HepG2 (cell line): ENCODE measurements at regions not wholly inside any gene's neighbourhood (a gene's known extent, or its start where the extent isn't known, plus 50 kb on each side); places are given as distances from the start of the nearest gene placed in this dataset.

Experiments
- ATAC-seq: fragments of 200-7000 bp; cut with Tn5 transposase; 3 replicates; pipeline ENCODE4 v1.9.1; 2020; ENCODE audit warnings: mild to moderate bottlenecking, moderate library complexity
- BruUV-seq: library from RNA; stranded (reverse); fragments of 400-500 nt; replicated peaks from 2 replicates; lab custom pipeline; 2021; lab: Mats Ljungman, UMichigan
- CTCF ChIA-PET: fragments of 300-600 bp; formaldehyde crosslinking; extraction: SDS; loops from one replicate; lab custom pipeline; 2021; ENCODE audit warnings: low total read pairs, inconsistent platforms, low intra/inter-chr PET ratio; lab: Yijun Ruan, JAX
- POLR2A ChIA-PET: fragments of 350-600 bp; sonication (Branson Sonifier 250); formaldehyde crosslinking; loops from one replicate; lab custom pipeline; 2020; ENCODE audit warnings: antibody characterized with exemption, inconsistent platforms; lab: Yijun Ruan, JAX
- DNase-seq: peaks from one replicate; pipeline ENCODE4 v3.0.0-alpha.2; 2015; ENCODE audit warnings: low spot score
- FAIRE-seq: peaks from 3 replicates; lab custom pipeline; 2011; peaks lifted over from hg19 to GRCh38; lab: Jason Lieb, UNC
- H2AFZ ChIP-seq: one replicate; pipeline ENCODE4 v1.6.1; 2011; ENCODE audit warnings: low read length, inconsistent platforms
- H3K27ac ChIP-seq: fragments of 300-600 bp; 3 replicates; pipeline ENCODE4 v1.8.0; 2011; ENCODE audit warnings: mixed run types, mild to moderate bottlenecking, mixed read lengths, low read length, inconsistent platforms; ENCODE audit not compliant: insufficient read depth; ENCODE audit errors: extremely low read length
- H3K27me3 ChIP-seq, 2 experiments: fragments of 200-600 bp in 1 of 2; 2 replicates in 1 of 2; 3 replicates in 1 of 2; pipeline versions ENCODE4 v1.6.0 to v1.8.0; 2011; ENCODE audit warnings: low read length in 2 of 2, mild to moderate bottlenecking in 2 of 2, moderate library complexity in 2 of 2, inconsistent platforms in 1 of 2; ENCODE audit not compliant: insufficient read depth in 2 of 2, control insufficient read depth in 1 of 2
- H3K36me3 ChIP-seq, 2 experiments: fragments of 200-600 bp in 1 of 2; replicated peaks in 1 of 2; 2 replicates in 1 of 2; 3 replicates in 1 of 2; pipeline versions ENCODE4 v1.5.1 to v1.8.0; 2011; ENCODE audit warnings: low read length in 2 of 2, inconsistent platforms in 1 of 2; ENCODE audit not compliant: insufficient read depth in 2 of 2, control insufficient read depth in 1 of 2
- H3K4me1 ChIP-seq: 2 replicates; pipeline ENCODE4 v1.5.1; 2012; ENCODE audit warnings: low read length, inconsistent platforms; ENCODE audit not compliant: insufficient read depth
- H3K4me2 ChIP-seq: 2 replicates; pipeline ENCODE4 v1.6.0; 2011; ENCODE audit warnings: low read depth, low read length, inconsistent platforms
- H3K4me3 ChIP-seq, 3 experiments: fragments of 200-600 bp in 1 of 3; sonication (generic), shearing (Covaris generic) in 1 of 3; replicated peaks in 1 of 3; 2 replicates each; pipeline ENCODE4 v1.5.1; 2011 to 2016; ENCODE audit warnings: low read length in 3 of 3, inconsistent platforms in 2 of 3, low read depth in 2 of 3, mild to moderate bottlenecking in 2 of 3, control low read depth in 1 of 3, mixed read lengths in 1 of 3; ENCODE audit not compliant: insufficient read depth in 1 of 3
- H3K79me2 ChIP-seq: one replicate; pipeline ENCODE4 v1.6.1; 2011; ENCODE audit warnings: low read length, inconsistent platforms; ENCODE audit not compliant: insufficient read depth
- H3K9ac ChIP-seq: 2 replicates; pipeline ENCODE4 v1.6.0; 2011; ENCODE audit warnings: mild to moderate bottlenecking, low read depth, low read length, inconsistent platforms; ENCODE audit not compliant: insufficient read depth
- H3K9me3 ChIP-seq: 2 replicates; pipeline ENCODE4 v1.5.1; 2012; ENCODE audit warnings: mild to moderate bottlenecking, low read length
- H4K20me1 ChIP-seq: 2 replicates; pipeline ENCODE4 v1.6.0; 2011; ENCODE audit warnings: inconsistent platforms, mild to moderate bottlenecking, low read length, moderate library complexity; ENCODE audit not compliant: insufficient read depth
- CBX2 ChIP-seq, 2 experiments: fragments of 200-600 bp in 1 of 2; sonication (generic); formaldehyde crosslinking in 1 of 2; IDR thresholded peaks; 2 replicates each; pipeline versions ENCODE4 v1.7.0 to v1.8.1; 2018 to 2022; ENCODE audit warnings: low read depth in 2 of 2, low read length in 1 of 2, mild to moderate bottlenecking in 1 of 2, missing genetic modification reagents in 1 of 2
- FOXJ3 ChIP-seq: sonication (generic); formaldehyde crosslinking; IDR thresholded peaks from 2 replicates; pipeline ENCODE4 v1.4.0; 2020; ENCODE audit warnings: missing genetic modification reagents, mild to moderate bottlenecking, borderline replicate concordance
- FOXM1 ChIP-seq: sonication (generic); formaldehyde crosslinking; IDR thresholded peaks from 2 replicates; pipeline ENCODE4 v1.5.0; 2020; ENCODE audit warnings: missing genetic modification reagents
- GLI4 ChIP-seq: sonication (generic); formaldehyde crosslinking; IDR thresholded peaks from 2 replicates; pipeline ENCODE4 v1.5.1; 2020; ENCODE audit warnings: missing genetic modification reagents, mild to moderate bottlenecking, moderate library complexity, borderline replicate concordance
- MED8 ChIP-seq: sonication (generic); formaldehyde crosslinking; IDR thresholded peaks from 2 replicates; pipeline ENCODE4 v1.8.1; 2023; ENCODE audit warnings: mild to moderate bottlenecking, missing genetic modification reagents; ENCODE audit not compliant: insufficient replicate concordance
- SATB2 ChIP-seq: sonication (generic); formaldehyde crosslinking; IDR thresholded peaks from 2 replicates; pipeline ENCODE4 v1.5.0; 2020; ENCODE audit warnings: missing genetic modification reagents
- ZNF703 ChIP-seq: sonication (generic); formaldehyde crosslinking; IDR thresholded peaks from 2 replicates; pipeline ENCODE4 v1.5.1; 2020; ENCODE audit warnings: missing genetic modification reagents, mild to moderate bottlenecking, moderate library complexity, borderline replicate concordance
- ZNF724P ChIP-seq: sonication (generic); formaldehyde crosslinking; IDR thresholded peaks from 2 replicates; pipeline ENCODE4 v1.8.0; 2022; ENCODE audit warnings: missing genetic modification reagents, borderline replicate concordance
- WGBS: methylation state at CpG from one replicate; pipeline ENCODE4 v1.1.6; 2017; ENCODE audit warnings: low lambda C conversion rate; 5-methylcytosine and 5-hydroxymethylcytosine counted together
- in situ Hi-C: cut with HindIII; loops from 2 replicates; pipeline ENCODE4 v1.10.0; 2017; ENCODE audit warnings: low pct_unique_long_range_greater_than_20kb; ENCODE audit not compliant: extremely low pct_ligation_motif_present
- intact Hi-C: fragments of 100-400 bp; cut with micrococcal nuclease; formaldehyde crosslinking; loops from one replicate; pipeline ENCODE4 v1.10.0; 2022; ENCODE audit not compliant: unreplicated experiment
- TF ChIP-seq, protein P1 (sequence below): sonication (generic); formaldehyde crosslinking; IDR thresholded peaks from one replicate; pipeline ENCODE4 v1.5.1; 2020; ENCODE audit warnings: mild to moderate bottlenecking, missing genetic modification reagents; ENCODE audit errors: not compliant biosample characterization
- TF ChIP-seq, protein P2 (sequence below): sonication (generic); formaldehyde crosslinking; IDR thresholded peaks from 2 replicates; pipeline ENCODE4 v1.8.0; 2022; ENCODE audit warnings: mild to moderate bottlenecking, missing genetic modification reagents, moderate library complexity

GRCh38 chr17:11082559-11082958, 158.5 kb upstream of the SHISA6 start:
- FAIRE-seq, result no peak
- intact Hi-C loops, result no loop called here

DNA sequence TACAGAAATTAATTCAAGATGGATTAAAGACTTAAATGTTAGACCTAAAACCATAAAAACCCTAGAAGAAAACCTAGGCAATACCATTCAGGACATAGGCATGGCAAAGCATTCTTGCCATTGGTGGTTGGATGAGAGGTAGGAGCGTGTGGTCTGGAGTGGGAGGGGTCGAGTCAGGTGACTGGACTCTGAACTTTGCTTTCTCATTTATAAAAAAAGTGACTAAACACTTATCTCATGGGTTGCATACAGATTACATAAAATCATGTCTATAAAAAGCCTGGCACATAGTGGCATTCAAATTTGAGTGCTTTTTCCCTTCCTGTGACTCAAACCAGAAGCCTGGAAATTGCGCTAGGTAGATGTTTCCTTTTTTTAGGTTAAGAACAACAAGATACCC, 159.7 kb upstream of the SHISA6 start:
- no TSS peak for BruUV-seq
- intact Hi-C loops, result no loop called here
- H3K4me1 ChIP-seq, result no peaks in the 10 kb centered on the region
- no peak overlapping the region for H3K27ac ChIP-seq
- no peaks in the 10 kb centered on the region for H4K20me1 ChIP-seq
- H3K79me2 ChIP-seq, result no peaks in the 10 kb centered on the region
- ATAC-seq (no peak), FAIRE-seq (no peak), DNase-seq (no peak)
- no peaks in the 10 kb centered on the region for H3K36me3 ChIP-seq
- in situ Hi-C loops, result no loop called here
- 10% methylated on average over 3 of the region's 3 CpGs for WGBS
- no peak overlapping the region for H3K9ac ChIP-seq
- no peaks in the 10 kb centered on the region for H3K9me3 ChIP-seq
- CTCF ChIA-PET, result no interaction called here
- H3K4me2 ChIP-seq, result no peak overlapping the region
- no peaks in the 10 kb centered on the region; a peak in 1 of 5 replicates for H3K27me3 ChIP-seq
- POLR2A ChIA-PET, result no interaction called here
- H3K4me3 ChIP-seq, result no peak overlapping the region
- no peak overlapping the region for H2AFZ ChIP-seq
- TF ChIP-seq GLI4 (no peak), SATB2 (no peak), MED8 (no peak)
- TF ChIP-seq, protein P1, sequence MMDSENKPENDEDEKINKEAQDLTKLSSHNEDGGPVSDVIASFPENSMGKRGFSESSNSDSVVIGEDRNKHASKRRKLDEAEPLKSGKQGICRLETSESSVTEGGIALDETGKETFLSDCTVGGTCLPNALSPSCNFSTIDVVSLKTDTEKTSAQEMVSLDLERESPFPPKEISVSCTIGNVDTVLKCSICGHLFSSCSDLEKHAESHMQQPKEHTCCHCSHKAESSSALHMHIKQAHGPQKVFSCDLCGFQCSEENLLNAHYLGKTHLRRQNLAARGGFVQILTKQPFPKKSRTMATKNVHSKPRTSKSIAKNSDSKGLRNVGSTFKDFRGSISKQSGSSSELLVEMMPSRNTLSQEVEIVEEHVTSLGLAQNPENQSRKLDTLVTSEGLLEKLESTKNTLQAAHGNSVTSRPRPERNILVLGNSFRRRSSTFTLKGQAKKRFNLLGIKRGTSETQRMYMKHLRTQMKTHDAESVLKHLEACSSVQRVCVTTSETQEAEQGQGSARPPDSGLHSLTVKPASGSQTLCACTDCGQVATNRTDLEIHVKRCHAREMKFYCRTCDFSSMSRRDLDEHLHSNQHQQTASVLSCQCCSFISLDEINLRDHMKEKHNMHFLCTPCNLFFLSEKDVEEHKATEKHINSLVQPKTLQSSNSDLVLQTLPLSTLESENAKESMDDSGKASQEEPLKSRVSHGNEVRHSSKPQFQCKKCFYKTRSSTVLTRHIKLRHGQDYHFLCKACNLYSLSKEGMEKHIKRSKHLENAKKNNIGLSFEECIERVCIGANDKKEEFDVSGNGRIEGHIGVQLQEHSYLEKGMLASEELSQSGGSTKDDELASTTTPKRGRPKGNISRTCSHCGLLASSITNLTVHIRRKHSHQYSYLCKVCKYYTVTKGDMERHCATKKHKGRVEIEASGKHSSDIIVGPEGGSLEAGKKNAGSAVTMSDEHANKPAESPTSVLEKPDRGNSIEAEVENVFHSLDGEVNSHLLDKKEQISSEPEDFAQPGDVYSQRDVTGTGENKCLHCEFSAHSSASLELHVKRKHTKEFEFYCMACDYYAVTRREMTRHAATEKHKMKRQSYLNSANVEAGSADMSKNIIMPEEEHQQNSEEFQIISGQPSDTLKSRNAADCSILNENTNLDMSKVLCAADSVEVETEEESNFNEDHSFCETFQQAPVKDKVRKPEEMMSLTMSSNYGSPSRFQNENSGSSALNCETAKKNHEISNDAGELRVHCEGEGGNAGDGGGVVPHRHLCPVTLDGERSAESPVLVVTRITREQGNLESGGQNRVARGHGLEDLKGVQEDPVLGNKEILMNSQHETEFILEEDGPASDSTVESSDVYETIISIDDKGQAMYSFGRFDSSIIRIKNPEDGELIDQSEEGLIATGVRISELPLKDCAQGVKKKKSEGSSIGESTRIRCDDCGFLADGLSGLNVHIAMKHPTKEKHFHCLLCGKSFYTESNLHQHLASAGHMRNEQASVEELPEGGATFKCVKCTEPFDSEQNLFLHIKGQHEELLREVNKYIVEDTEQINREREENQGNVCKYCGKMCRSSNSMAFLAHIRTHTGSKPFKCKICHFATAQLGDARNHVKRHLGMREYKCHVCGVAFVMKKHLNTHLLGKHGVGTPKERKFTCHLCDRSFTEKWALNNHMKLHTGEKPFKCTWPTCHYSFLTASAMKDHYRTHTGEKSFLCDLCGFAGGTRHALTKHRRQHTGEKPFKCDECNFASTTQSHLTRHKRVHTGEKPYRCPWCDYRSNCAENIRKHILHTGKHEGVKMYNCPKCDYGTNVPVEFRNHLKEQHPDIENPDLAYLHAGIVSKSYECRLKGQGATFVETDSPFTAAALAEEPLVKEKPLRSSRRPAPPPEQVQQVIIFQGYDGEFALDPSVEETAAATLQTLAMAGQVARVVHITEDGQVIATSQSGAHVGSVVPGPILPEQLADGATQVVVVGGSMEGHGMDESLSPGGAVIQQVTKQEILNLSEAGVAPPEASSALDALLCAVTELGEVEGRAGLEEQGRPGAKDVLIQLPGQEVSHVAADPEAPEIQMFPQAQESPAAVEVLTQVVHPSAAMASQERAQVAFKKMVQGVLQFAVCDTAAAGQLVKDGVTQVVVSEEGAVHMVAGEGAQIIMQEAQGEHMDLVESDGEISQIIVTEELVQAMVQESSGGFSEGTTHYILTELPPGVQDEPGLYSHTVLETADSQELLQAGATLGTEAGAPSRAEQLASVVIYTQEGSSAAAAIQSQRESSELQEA (CRISPR knock-in tag), result no peak

More at GRCh38 chr17:11082559-11082958, 158.5 kb upstream of the SHISA6 start:
- DNase-seq (no peak), ATAC-seq (no peak)
- Histone ChIP-seq H3K79me2 (no peaks in the 10 kb centered on the region), H3K27me3 (no peaks in the 10 kb centered on the region; a peak in 1 of 5 replicates), H3K27ac (no peak overlapping the region), H3K9me3 (no peaks in the 10 kb centered on the region), H4K20me1 (no peaks in the 10 kb centered on the region), H3K36me3 (no peaks in the 10 kb centered on the region), H2AFZ (no peak overlapping the region), H3K9ac (no peak overlapping the region), H3K4me3 (no peak overlapping the region), H3K4me1 (no peaks in the 10 kb centered on the region), H3K4me2 (no peak overlapping the region)
- POLR2A ChIA-PET, result no interaction called here
- TF ChIP-seq ZNF724P (CRISPR knock-in tag) (no peak), FOXM1 (CRISPR knock-in tag) (no peak), FOXJ3 (CRISPR knock-in tag) (no peak), ZNF703 (CRISPR knock-in tag) (no peak), CBX2 (IDR thresholded peaks at IDR 0.05; ENCODE audit: low read depth, low read length) (no peak), CBX2 (CRISPR knock-in tag; IDR thresholded peaks at IDR 0.05; ENCODE audit: low read depth) (no peak)
- TF ChIP-seq, protein P2, sequence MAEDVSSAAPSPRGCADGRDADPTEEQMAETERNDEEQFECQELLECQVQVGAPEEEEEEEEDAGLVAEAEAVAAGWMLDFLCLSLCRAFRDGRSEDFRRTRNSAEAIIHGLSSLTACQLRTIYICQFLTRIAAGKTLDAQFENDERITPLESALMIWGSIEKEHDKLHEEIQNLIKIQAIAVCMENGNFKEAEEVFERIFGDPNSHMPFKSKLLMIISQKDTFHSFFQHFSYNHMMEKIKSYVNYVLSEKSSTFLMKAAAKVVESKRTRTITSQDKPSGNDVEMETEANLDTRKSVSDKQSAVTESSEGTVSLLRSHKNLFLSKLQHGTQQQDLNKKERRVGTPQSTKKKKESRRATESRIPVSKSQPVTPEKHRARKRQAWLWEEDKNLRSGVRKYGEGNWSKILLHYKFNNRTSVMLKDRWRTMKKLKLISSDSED (CRISPR knock-in tag), result no peak
- in situ Hi-C loops, result no loop called here
- no TSS peak for BruUV-seq
- CTCF ChIA-PET, result no interaction called here
